ENCODE measurements at regions not wholly inside any gene's neighbourhood (a gene's known extent, or its start where the extent isn't known, plus 50 kb on each side); places are given as distances from the start of the nearest gene placed in this dataset.

GRCh38 chr7:67380326-67380725, 383.7 kb downstream of the TYW1 start:
- TF ChIP-seq CTCF (IDR thresholded peaks at IDR 0.05) (no peak), POLR2AphosphoS5 (IDR thresholded peaks at IDR 0.05) (no peak), POLR2A (IDR thresholded peaks at IDR 0.05; ENCODE audit: low read depth) (no peak), EP300 (IDR thresholded peaks at IDR 0.05) (no peak)

All from esophagus muscularis mucosa (tissue), 4 donors.